CD4-positive, alpha-beta T cell treated with Interleukin-1 beta for 1 hour (primary cell): ENCODE measurements at regions not wholly inside any gene's neighbourhood (a gene's known extent, or its start where the extent isn't known, plus 50 kb on each side); places are given as distances from the start of the nearest gene placed in this dataset.
"Not testable (repeated sequence)": the region's sequence is repeated elsewhere in the genome, so short reads cannot be mapped to it uniquely, and the experiment has no call there.

ENCODE experiments used
- DNase-seq, 2 donors: peaks; one replicate each; pipeline ENCODE4 v3.0.0-alpha.2; 2020 to 2022

GRCh38 chr18:1306641-1307040 lies 402.0 kb downstream of the ADCYAP1 start:
- no peak for DNase-seq

- DNase-seq = no peak
Observed at GRCh38 chr18:1308686-1309085, 404.0 kb downstream of the ADCYAP1 start.

GRCh38 chr18:1311376-1311775 lies 406.7 kb downstream of the ADCYAP1 start:
- DNase-seq = no peak

GRCh38 chr18:1335345-1335744 lies 430.7 kb downstream of the ADCYAP1 start:
- not testable (repeated sequence) for DNase-seq

GRCh38 chr18:1350931-1351450 lies 446.3 kb downstream of the ADCYAP1 start:
- no peak for DNase-seq

- no peak for DNase-seq
Observed at GRCh38 chr18:1353025-1353424, 448.4 kb downstream of the ADCYAP1 start.

- no peak for DNase-seq
Observed at GRCh38 chr18:1357724-1358123, 453.1 kb downstream of the ADCYAP1 start.

GRCh38 chr18:1361936-1362335 lies 457.3 kb downstream of the ADCYAP1 start:
- DNase-seq = no peak

GRCh38 chr18:1370552-1370951 lies 465.9 kb downstream of the ADCYAP1 start:
- DNase-seq = no peak

GRCh38 chr18:1371724-1372123 lies 467.1 kb downstream of the ADCYAP1 start:
- no peak for DNase-seq

GRCh38 chr18:1383465-1383864 lies 478.8 kb downstream of the ADCYAP1 start:
- DNase-seq = no peak

GRCh38 chr18:1388468-1388867 lies 483.8 kb downstream of the ADCYAP1 start:
- DNase-seq = not testable (repeated sequence)

- no peak for DNase-seq
Observed at GRCh38 chr18:1392046-1392445, 487.4 kb downstream of the ADCYAP1 start.

GRCh38 chr18:1392865-1393734 lies 488.4 kb downstream of the ADCYAP1 start:
- DNase-seq = no peak

GRCh38 chr18:1393929-1394328 lies 489.3 kb downstream of the ADCYAP1 start:
- no peak for DNase-seq

GRCh38 chr18:1394426-1394825 lies 489.8 kb downstream of the ADCYAP1 start:
- no peak for DNase-seq

GRCh38 chr18:1394966-1395365 lies 490.3 kb downstream of the ADCYAP1 start:
- DNase-seq = no peak

- DNase-seq = no peak
Observed at GRCh38 chr18:1408376-1408775, 503.7 kb downstream of the ADCYAP1 start.

- no peak for DNase-seq
Observed at GRCh38 chr18:1412655-1413322, 508.1 kb downstream of the ADCYAP1 start.

GRCh38 chr18:1413323-1413675 lies 508.6 kb downstream of the ADCYAP1 start:
- DNase-seq = no peak

GRCh38 chr18:1416074-1416473 lies 511.4 kb downstream of the ADCYAP1 start:
- DNase-seq = no peak

GRCh38 chr18:1421502-1421901 lies 516.8 kb downstream of the ADCYAP1 start:
- no peak for DNase-seq

- DNase-seq = no peak
Observed at GRCh38 chr18:1422634-1423033, 518.0 kb downstream of the ADCYAP1 start.

- no peak for DNase-seq
Observed at GRCh38 chr18:1425679-1426078, 521.0 kb downstream of the ADCYAP1 start.
